NAMALWA (cell line): ENCODE measurements at regions not wholly inside any gene's neighbourhood (a gene's known extent, or its start where the extent isn't known, plus 50 kb on each side); places are given as distances from the start of the nearest gene placed in this dataset.

Experiments used
- DNase-seq: peaks from one replicate; pipeline ENCODE4 v3.0.0-alpha.2; 2015; ENCODE audit warnings: low spot score

GRCh38 chr12:23464241-23464812 lies 485.1 kb downstream of the SOX5 start:
- DNase-seq: no peak

GRCh38 chr12:23472329-23472971 lies 477.0 kb downstream of the SOX5 start:
- no peak for DNase-seq

GRCh38 chr12:23473071-23473470 lies 476.4 kb downstream of the SOX5 start:
- no peak for DNase-seq

- DNase-seq: no peak
Observed at GRCh38 chr12:23474438-23474976, 475.0 kb downstream of the SOX5 start.
